SIG-M5 treated with dmso at 0.1 percent for 504 hours (cell line): ENCODE measurements at regions not wholly inside any gene's neighbourhood (a gene's known extent, or its start where the extent isn't known, plus 50 kb on each side); places are given as distances from the start of the nearest gene placed in this dataset.
"Not testable (repeated sequence)": the region's sequence is repeated elsewhere in the genome, so short reads cannot be mapped to it uniquely, and the experiment has no call there.

Source experiments
- DNase-seq: peaks from one replicate; lab custom pipeline; 2025; ENCODE audit not compliant: unreplicated experiment; lab: John Stamatoyannopoulos, UW

DNA sequence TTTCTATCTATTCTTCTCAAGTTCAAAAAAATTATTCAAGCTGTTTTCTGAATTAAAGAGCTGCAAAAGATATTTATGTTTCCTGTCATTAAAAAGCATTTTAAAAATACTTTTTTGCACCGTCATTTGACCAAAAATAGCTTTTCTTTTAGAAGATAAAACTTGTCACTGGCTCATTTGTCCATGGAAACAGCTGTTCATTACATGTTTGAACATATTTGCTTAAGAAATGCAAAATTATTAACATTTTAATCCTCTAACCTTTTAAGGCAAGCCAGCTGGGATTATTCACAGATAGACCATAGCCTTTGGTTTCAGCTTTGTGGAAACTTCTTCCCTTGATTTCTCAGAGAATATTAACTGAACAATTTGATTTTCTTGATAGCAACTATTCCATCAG is 393.9 kb downstream of the TUSC1 start:
- no peak for DNase-seq

DNA sequence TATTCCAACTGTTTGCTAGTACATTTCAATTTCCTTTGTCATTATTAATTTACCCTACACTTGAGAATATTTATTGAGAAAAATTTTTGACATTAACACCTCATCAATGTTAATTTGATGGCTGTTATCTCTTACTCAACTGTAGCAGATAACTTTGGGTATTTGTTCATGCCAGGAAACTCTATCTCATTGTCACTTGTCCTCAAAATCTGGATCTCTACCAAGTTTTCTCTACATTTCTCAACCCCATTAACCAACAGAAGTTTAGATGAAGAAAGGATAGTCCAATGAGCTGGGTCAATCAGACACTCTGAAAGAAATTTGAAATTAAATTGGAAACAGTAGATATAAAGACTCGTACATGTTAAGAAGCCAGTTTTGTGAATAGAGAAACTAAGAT is 395.3 kb downstream of the TUSC1 start:
- DNase-seq = no peak

DNA sequence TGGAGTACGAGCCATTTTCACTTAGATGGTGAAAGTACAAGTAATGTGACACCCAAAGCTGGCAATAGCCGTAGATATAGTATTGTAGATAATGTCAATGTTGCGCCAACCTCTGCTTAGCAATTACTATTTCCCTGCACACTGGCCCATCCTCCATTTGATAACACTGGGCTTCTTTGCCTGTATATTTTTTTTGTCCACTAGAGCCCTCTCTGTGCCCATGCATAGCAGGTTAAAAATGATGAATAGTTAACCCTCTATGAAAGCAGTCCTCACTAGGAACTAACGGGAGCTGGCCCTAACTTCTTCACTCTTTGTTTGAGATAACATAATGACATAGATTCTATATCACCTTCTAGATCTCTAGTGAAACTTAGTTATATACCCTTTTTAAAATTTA is 416.8 kb downstream of the TUSC1 start:
- DNase-seq = no peak

DNA sequence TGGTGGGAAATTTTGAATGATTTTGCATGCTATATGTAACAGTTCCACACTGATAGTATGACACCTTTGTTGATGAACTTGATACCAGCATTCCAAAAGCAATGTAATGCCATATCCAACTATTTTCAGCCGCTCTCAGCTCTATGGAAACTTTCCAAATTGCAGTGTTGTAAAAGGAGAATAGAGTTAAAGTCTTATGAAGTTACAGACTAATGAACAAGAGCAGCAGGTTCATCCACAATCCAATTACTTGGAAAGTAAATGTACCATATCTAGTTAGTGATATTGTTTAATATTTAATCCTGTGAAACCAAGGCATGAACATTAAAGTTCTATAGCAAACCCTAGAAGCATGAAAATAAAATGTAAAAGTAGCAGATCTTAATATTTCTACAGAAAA is 418.2 kb downstream of the TUSC1 start:
- no peak for DNase-seq

DNA sequence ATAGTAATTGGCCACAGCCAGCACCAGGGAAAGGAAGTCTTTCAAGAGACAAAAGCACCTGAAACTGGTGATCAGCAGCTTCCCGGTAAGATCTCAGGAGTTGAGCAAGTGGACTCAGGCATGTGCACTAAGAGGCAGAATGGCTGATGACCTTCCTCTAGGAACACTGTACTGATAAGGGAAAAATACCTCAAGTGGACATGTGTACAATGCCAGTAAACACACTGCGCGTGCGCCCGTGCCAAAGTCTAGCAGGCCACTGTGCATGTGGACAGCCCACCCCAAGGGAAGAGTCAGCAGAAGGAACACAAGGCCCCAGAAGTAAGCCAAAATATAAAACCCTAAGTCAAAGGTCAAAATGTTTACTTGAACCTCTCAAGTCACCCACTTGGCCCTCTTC is 423.0 kb downstream of the TUSC1 start:
- DNase-seq = no peak

DNA sequence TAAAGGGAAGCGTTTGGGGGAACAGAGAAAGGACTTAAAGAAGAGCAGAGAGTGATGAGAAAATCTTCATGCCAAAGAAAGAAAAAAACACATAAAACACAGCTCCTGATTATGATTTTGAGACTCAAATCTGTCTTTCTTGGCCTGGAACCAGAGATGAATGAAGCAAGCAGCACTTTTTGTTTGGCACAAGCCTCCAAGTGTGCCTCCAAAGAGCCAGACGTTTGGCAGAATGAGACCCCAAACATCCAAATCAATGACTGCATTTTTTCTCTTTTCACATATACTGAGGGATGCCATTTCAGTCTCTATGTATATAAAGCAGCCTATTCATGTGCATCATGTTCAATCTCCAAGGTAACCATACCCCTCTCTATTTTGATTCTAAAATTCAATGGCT is 424.2 kb downstream of the TUSC1 start:
- DNase-seq = no peak

DNA sequence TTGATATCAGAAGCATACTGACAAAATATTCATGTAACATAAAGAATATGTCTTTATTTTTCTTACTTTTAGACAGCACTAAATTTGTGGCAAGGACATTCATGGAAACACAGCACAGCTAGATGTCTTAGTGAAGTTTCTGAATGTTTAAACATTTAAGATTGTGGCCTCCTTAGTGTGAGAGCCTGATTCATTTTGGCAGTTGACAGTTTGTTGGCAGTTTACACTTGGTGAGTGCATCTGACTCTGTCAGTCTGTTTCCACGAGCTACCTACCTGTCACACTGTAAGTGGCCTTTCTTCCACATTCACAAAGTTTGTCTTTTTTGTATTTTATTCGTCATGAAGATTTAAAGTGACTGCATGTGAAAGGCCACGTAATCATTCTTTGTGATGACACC is 436.8 kb downstream of the TUSC1 start:
- DNase-seq = no peak

DNA sequence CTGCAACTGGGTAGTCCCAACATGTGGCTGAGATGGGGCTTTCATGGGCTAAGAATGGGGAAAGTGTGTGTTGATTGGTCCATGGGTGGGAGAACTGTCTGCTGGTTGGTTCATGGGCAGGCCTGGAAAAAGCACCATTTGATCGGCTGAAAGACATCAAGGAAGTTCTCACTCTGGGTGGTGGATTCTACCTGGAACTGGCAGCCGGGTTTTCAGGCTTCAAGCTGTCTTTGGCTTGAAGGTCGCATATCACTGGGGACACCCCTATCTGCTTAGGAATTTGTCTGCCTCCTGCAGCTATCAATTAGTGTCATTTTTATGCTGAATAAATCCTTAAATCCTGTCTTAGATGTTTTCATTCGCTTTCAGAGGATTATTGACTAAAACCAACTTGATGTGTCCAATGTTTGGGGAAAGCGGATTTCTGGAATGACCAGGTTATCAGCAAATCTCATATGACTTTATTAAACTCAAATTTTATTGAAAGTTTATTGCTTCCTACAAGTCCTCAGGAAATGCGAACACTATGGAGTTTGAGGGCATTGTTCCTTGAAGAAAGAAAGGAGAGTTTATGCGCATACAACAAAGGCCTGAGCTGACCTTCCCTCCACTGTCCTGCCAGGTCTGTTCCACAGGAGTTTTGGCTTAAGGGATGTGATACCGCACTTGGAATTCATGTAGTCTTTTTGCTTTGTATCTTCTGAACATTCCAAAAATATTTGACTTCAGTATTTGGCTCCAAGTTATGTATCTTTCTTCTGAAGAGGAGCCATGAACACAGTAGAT is 451.1 kb downstream of the TUSC1 start:
- no peak for DNase-seq

DNA sequence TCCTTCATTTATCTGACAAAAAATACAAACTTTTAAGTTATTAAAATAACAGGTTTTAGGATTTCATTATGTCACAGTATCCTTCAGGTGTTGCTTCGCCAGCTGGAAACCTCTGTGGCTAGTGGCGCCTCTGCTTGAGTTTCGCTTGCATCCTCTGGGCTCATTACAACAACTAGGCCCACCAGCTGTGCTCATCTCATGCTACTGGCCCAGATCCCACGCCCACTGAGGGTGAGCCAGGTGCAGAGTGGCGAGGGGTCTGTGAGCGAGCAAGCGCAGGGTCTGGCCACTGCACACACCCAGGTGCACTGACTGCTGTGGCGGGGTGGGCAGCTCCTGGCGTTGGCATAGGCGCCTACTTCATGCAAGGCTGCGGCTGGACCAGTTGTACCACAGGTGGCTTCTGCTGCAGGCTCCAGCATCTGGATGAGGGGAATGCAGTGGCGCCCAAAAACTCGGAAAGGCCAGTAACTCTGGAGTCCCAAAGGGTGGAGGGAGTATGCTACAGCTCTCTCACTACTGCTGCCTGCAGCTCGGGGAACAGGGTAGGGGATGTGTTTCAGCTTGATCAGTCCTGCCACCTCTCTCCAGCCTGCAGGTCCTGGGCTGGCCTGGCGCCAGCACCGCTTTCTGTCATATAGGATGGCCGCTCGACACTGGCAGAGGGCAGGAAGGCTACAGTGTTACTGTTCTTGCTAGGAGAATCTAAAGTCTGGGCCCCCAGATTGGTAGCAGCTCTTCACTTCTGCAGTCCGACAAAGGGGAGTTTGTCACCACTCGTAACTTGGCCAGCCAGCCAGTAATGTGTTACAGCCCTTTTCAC is 452.1 kb downstream of the TUSC1 start:
- no peak for DNase-seq

DNA sequence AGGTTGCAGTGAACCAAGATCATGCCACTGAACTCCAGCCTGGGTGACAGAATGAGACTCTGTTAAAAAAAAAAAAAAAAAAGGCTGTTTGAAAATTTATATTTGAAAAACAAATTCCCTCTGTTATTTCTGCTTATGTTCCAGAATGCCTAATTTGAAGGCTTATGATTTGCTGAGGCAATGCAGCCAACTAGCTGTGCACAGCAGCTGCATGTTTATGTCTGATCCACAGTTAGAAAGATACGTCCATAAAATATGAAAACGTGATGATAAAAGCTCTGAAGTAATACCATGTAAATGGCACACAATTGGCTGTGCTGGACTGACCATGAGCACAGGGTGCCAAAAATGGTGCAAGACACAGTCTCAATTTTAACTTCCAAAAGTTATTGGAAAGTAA is 453.2 kb downstream of the TUSC1 start:
- no peak for DNase-seq

DNA sequence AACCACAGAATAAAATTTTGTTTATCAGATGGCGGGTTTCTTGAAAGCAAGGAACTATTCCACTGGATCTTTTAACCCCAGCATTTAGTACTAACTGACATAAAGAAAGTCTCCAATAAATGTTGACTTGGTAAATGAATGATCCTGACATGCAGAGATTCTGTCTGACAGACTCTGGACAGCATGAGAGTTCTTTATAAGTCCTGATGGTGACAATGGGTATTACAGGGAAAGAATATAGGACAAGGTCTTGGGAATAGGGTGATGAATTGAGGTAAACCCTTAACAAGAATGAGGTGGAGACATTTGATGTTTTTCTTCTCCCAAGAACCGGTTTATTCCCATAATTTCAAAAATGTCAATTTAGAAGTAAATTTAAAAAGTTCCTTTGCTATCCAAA is 453.9 kb downstream of the TUSC1 start:
- DNase-seq = no peak

DNA sequence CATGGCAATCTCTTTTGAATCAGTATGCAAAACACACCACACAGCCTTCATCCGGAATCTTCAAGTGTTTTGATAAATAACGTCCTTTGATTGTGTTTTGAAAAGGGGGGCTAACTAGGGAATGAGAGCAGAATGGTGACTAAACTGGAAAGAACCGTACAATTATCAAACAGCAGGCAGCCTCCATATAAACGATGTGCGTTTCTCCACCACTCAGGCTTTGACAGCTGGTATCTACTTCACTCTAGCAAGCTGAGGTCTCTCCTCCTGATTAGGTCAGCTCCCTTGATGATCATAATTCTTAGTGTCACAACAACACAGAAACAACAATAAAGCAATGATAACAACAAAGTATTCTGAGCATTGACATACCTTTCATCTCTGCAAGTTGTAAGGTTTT is 465.9 kb downstream of the TUSC1 start:
- no peak for DNase-seq

DNA sequence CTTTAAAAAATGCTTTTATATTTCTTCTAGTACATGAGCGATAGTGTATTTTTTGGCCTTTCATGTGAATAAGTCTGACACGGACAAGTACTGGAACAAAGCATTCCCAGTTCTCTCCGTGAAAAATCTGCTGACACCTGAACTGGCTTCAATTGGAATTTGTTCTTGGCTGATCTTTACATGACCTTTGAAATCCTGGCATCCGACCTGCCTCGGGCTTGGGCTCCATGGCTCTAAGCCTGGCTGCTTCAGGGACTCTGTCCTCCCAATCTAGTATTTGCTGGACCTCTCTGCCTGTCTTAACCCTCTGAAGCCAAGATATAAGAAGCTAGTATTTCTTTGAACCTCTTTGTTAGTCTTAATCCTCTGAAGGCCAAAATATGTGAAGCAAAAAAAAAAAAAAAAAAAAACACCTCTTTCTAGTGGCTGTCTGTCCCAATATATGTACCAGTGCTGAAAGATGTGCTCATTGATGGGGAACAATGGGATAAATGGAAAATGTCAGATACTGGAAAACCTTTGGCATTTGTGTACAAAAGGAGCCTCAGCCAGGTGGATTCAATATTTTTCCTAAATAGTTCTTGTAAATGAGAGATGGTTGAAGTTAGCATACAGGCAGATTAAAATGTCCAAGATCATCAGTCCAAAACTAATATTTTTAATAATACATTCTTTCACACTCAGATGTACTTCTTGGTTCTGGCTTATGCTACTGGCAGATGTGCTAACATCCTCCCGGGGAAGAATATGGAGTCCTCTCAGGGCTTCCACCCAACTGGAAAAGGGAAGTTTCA is 470.6 kb downstream of the TUSC1 start:
- DNase-seq = no peak

DNA sequence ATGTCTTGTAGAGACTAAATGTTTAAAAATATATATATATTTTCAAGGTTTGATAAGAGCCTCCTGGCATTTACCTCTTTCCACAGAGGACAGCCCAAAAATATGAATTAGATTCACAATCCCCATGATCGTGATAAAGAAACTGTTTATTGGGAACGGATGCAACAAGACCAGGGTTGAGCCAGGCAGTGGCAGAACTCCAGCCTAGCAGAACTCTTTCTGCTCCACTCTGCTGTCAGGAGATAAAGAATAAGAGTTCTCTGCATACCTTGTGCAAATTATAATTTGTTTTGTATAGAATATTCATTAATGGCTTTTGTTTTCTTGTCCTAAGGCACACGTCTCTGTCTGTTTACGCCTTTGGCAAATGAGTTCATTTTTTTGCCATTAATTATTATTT is 472.2 kb downstream of the TUSC1 start:
- DNase-seq = no peak

DNA sequence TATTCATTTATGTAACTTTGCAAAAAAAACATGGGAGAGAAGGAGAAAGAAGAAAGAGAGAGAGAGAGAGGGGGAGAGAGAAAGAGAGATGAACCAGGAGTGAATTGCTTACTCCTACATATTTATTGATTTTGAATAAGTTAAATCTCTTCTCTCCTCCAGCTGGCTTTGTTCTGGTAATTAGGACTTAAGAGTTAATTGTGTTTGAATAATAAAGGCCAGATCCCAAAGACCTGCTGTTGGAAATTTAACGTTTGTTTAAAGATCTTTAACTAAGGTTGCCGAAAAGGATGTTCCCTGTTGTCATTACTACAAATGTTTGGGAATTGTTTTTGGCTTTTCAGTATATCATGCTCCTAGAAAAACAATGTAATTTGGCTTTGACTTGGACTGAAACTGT is 473.0 kb downstream of the TUSC1 start:
- DNase-seq = no peak

DNA sequence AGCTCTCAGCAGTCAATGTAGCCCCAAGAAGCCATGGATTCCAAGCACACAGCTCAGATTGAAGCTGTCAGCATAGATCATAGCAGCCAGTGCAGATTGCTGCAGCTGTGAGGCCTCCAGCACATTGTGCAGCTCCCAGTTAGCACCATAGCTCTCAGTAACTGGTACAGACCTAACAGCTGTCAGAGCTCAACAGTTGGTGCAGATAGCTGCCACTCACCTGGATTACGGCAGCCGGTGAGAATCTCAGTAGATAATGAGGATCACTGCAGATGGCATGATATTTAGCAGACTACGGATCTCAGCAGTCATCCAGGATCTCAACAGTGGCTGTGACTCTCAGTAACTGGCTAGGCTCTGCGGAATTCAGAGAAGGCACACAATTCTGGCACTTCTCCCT is 500.4 kb downstream of the TUSC1 start:
- DNase-seq = no peak

DNA sequence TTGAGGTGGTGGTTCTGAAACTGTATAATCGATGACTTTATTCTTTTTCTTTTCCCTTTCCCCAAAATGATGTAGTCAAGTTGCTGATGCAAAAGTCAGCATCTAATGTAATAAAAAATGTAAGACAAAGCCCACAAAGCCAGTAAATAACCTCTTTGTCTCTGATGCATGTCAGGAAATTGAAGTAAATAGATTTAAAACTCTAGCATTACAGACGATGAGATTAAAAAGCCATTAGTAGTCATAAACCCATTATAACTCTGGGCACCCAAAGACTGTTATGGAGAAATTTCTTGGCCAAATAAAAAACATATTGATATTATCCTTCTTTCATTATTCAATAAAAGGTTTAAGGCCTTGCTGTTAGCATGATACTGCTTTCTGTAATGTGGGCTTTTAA is 548.7 kb downstream of the TUSC1 start:
- DNase-seq = no peak

DNA sequence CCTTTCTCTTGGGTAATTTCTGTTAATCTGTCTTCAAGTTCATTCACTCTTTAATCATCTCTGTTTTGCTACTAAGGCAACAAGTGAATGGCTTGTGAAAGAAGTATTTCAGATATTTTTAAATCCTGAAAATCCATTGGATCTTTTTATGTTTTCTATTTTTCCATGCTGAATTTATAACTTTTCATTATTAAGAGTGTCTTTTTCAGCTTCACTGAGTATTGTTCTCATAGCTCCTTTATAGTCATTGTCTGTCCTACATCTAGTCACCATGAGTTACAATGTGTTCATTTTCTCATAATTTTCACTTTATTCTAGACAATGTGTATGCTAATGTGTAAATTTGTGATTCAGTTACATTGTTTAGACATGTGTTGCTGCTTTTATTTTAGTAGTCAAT is 556.4 kb downstream of the TUSC1 start:
- DNase-seq = no peak

DNA sequence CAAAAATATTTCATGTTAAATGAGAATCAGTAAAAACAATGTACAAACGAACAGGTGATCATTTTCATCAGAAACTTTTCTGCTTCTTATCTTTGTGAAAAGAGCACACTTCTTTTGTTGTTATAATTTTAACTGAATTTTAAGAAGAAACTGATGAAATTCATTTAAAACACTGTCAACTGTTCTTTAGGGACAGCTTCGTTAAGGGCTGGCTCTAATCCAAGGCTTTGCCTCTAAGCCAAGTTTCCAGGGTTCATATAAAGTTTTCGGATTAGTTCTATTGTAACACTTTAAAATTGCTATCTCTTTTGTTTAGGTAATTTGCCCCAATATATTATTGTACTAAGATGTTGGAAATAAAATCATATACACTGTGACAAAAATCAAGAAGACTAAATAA is 559.2 kb downstream of the TUSC1 start:
- no peak for DNase-seq

DNA sequence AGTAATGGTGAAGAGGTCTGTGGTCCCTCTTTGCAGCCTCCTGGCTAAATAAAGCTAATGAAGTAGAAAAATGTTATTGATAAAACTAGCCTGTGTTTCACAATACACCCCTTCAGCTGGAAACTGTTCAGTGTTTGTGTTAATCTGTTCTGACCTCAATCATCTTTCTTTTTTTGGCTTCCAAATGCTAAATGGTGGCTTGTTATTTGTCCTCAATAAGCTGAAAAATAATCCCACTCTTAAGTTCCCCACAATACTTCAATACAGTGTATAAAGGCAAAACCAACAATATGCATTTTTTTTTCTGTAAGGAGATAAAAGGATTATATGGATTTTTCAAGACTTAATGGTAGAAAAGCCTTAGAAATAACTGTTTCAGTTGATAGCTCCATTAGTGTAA is 560.5 kb downstream of the TUSC1 start:
- no peak for DNase-seq

DNA sequence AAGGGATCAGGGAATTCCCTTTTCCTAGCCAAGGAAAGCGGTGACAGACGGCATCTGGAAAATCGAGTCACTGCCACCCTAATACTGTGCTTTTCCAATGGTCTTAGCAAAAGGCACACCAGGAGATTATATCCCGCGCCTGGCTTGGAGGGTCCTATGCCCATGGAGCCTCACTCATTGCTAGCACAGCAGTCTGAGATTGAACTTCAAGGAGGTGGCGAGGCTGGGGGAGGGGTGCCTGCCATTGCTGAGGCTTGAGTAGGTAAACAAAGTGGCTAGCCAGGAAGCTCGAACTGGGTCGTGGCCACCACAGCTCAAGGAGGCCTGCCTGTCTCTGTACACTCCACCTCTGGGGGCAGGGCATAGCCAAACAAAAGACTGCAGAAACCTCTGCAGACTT is 556.5 kb upstream of the IZUMO3 start:
- not testable (repeated sequence) for DNase-seq

DNA sequence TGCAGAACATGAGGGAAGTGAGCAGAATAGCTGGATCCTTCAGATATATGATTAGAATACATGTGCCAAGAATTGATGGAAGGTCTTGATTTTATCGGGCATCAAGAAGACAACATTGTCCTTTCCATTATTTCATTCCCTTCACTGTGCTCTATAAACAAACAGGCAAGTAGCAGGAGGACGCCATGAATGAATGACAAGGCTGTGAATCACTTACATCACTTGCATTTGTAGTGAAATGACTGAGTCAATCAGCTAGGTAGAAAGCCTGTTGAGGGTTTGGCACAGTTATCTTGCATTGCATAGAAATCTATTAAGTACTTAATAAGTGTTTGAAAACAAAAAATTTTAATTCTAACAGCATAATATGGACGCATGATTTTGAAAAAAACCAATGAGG is 548.8 kb upstream of the IZUMO3 start:
- DNase-seq = no peak
